ENCODE measurements at regions not wholly inside any gene's neighbourhood (a gene's known extent, or its start where the extent isn't known, plus 50 kb on each side); places are given as distances from the start of the nearest gene placed in this dataset.

- Histone ChIP-seq H3K9me3 (ENCODE audit: low read length) (no peaks in the 10 kb centered on the region), H3K27ac (ENCODE audit: extremely low read length, insufficient read depth, low read length) (no peak overlapping the region), H3K9ac (ENCODE audit: insufficient read depth, low read depth, low read length) (no peak overlapping the region), H3K79me2 (ENCODE audit: insufficient read depth, low read length) (no peaks in the 10 kb centered on the region), H3K27me3 (ENCODE audit: control insufficient read depth in 1 of 2, insufficient read depth in 2 of 2, low read length in 2 of 2) (peaks cover 4 to 43% of the 10 kb centered on the region in 2 experiments; a peak in 3 of 5 replicates), H3K4me2 (ENCODE audit: low read depth, low read length) (no peak overlapping the region), H2AFZ (ENCODE audit: low read length) (no peak overlapping the region), H3K4me1 (ENCODE audit: insufficient read depth, low read length) (peaks cover 6% of the 10 kb centered on the region; the same call in 1 of the 2 replicates), H3K4me3 (replicated peaks in 1 of 3; ENCODE audit: insufficient read depth in 1 of 3, low read depth in 2 of 3, low read length in 3 of 3) (no peak overlapping the region), H4K20me1 (ENCODE audit: insufficient read depth, low read length) (no peaks in the 10 kb centered on the region), H3K36me3 (replicated peaks in 1 of 2; ENCODE audit: control insufficient read depth in 1 of 2, insufficient read depth in 2 of 2, low read length in 2 of 2) (no peaks in the 10 kb centered on the region)
- no peak for ATAC-seq
- TF ChIP-seq JDP2 (CRISPR knock-in tag; IDR thresholded peaks at IDR 0.05; ENCODE audit: borderline replicate concordance), result no peak
- no peak for TF ChIP-seq ZBTB7B (CRISPR knock-in tag; IDR thresholded peaks at IDR 0.05)
- no peak for TF ChIP-seq SSRP1 (CRISPR knock-in tag; IDR thresholded peaks at IDR 0.05)
- no peak for TF ChIP-seq ETV5 (CRISPR knock-in tag; IDR thresholded peaks at IDR 0.05; ENCODE audit: borderline replicate concordance)
- no peak for TF ChIP-seq EZH2 (conservative IDR thresholded peaks at IDR 0.05; ENCODE audit: low read depth, low read length)
- no peak for TF ChIP-seq ZNF44 (CRISPR knock-in tag; IDR thresholded peaks at IDR 0.05)
- no peak for TF ChIP-seq KAT7 (CRISPR knock-in tag; IDR thresholded peaks at IDR 0.05; ENCODE audit: borderline replicate concordance)
- no peak for TF ChIP-seq MXD4 (CRISPR knock-in tag; IDR thresholded peaks at IDR 0.05)
- TF ChIP-seq ZNF691 (CRISPR knock-in tag; IDR thresholded peaks at IDR 0.05; ENCODE audit: borderline replicate concordance, low read depth), result no peak
- TF ChIP-seq ZNF749 (CRISPR knock-in tag; IDR thresholded peaks at IDR 0.05; ENCODE audit: borderline replicate concordance), result no peak
- no peak for TF ChIP-seq PREB (CRISPR knock-in tag; IDR thresholded peaks at IDR 0.05)
- TF ChIP-seq HOXA5 (CRISPR knock-in tag; IDR thresholded peaks at IDR 0.05), result no peak
- TF ChIP-seq, protein P1, sequence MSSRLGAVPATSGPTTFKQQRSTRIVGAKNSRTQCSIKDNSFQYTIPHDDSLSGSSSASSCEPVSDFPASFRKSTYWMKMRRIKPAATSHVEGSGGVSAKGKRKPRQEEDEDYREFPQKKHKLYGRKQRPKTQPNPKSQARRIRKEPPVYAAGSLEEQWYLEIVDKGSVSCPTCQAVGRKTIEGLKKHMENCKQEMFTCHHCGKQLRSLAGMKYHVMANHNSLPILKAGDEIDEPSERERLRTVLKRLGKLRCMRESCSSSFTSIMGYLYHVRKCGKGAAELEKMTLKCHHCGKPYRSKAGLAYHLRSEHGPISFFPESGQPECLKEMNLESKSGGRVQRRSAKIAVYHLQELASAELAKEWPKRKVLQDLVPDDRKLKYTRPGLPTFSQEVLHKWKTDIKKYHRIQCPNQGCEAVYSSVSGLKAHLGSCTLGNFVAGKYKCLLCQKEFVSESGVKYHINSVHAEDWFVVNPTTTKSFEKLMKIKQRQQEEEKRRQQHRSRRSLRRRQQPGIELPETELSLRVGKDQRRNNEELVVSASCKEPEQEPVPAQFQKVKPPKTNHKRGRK (CRISPR knock-in tag; IDR thresholded peaks at IDR 0.05), result no peak
- no peak for TF ChIP-seq ONECUT2 (CRISPR knock-in tag; IDR thresholded peaks at IDR 0.05)
- TF ChIP-seq ZNF607 (CRISPR knock-in tag; IDR thresholded peaks at IDR 0.05; ENCODE audit: borderline replicate concordance), result no peak
- no peak for DNase-seq (ENCODE audit: low spot score)
- ChIA-PET POLR2A (no interaction called here), CTCF (ENCODE audit: low intra/inter-chr PET ratio, low total read pairs) (no interaction called here)
- WGBS (ENCODE audit: low lambda C conversion rate), result 0% methylated on average over 5 of the region's 7 CpGs
- in situ Hi-C loops (cut with HindIII; ENCODE audit: extremely low pct_ligation_motif_present, low pct_unique_long_range_greater_than_20kb), result loop anchor here (5.0 kb wide), 1 partner anchor 197 kb away; no protein-coding TSS in a partner anchor
- intact Hi-C loops (cut with micrococcal nuclease; ENCODE audit: unreplicated experiment), result no loop called here
- no peak for FAIRE-seq
- no TSS peak for BruUV-seq (replicated peaks)
Measured at GRCh38 chr11:69884751-69885150, 65.5 kb upstream of the FGF3 start.

All from HepG2 (cell line).